Body of pancreas (tissue), 4 donors: ENCODE measurements at regions not wholly inside any gene's neighbourhood (a gene's known extent, or its start where the extent isn't known, plus 50 kb on each side); places are given as distances from the start of the nearest gene placed in this dataset.

ENCODE experiments used
- ATAC-seq: fragments of 150-250 bp; one replicate; pipeline ENCODE4 v1.9.1; 2016
- DNase-seq, 4 donors: peaks; one replicate each; pipeline ENCODE4 v3.0.0-alpha.2; 2019
- H3K27ac ChIP-seq, 4 donors: fragments of 200-600 bp; sonication (generic); 1 replicate in 3 of 4; 2 replicates in 1 of 4; pipeline versions ENCODE4 v1.5.1 to v1.6.1; 2016 to 2019; ENCODE audit warnings: mild to moderate bottlenecking in 1 of 4, mixed read lengths in 1 of 4, moderate library complexity in 1 of 4
- H3K27me3 ChIP-seq, 2 donors: fragments of 200-600 bp; sonication (generic); one replicate each; pipeline ENCODE4 v1.6.0; 2016; ENCODE audit warnings: mild to moderate bottlenecking in 1 of 2
- H3K36me3 ChIP-seq, 2 donors: fragments of 200-600 bp; sonication (generic); replicated peaks in 1 of 2; 2 replicates each; pipeline ENCODE4 v1.5.1; 2016; ENCODE audit warnings: low read depth in 2 of 2; ENCODE audit not compliant: insufficient read depth in 1 of 2
- H3K4me1 ChIP-seq: fragments of 200-600 bp; sonication (generic); one replicate; pipeline ENCODE4 v1.6.0; 2016
- H3K4me3 ChIP-seq, 2 donors: fragments of 200-600 bp; sonication (generic); 1 replicate in 1 of 2; 2 replicates in 1 of 2; pipeline ENCODE4 v1.5.1; 2016 to 2019
- H3K9me3 ChIP-seq, 3 donors: fragments of 200-600 bp; sonication (generic); 1 replicate in 2 of 3; 2 replicates in 1 of 3; pipeline ENCODE4 v1.5.1; 2016
- CTCF ChIP-seq, 7 experiments: fragments of 450-650 bp in 4 of 7; fragments of 200-600 bp in 3 of 7; sonication (generic) in 3 of 7; IDR thresholded peaks; one replicate each; pipeline ENCODE4 v1.5.1; 2016 to 2019; ENCODE audit warnings: antibody characterized with exemption in 7 of 7
- POLR2A ChIP-seq, 3 donors: fragments of 450-650 bp; IDR thresholded peaks; one replicate each; pipeline ENCODE4 v1.6.1; 2016; ENCODE audit warnings: antibody characterized with exemption in 3 of 3, mild to moderate bottlenecking in 2 of 3
- WGBS, 2 donors: methylation state at CpG; one replicate each; pipeline ENCODE4 v1.1.5; 2017; 5-methylcytosine and 5-hydroxymethylcytosine counted together
- intact Hi-C: fragments of 100-400 bp; cut with DNase I; formaldehyde crosslinking; loops from one replicate; pipeline ENCODE4 v1.15.1; 2023

DNA sequence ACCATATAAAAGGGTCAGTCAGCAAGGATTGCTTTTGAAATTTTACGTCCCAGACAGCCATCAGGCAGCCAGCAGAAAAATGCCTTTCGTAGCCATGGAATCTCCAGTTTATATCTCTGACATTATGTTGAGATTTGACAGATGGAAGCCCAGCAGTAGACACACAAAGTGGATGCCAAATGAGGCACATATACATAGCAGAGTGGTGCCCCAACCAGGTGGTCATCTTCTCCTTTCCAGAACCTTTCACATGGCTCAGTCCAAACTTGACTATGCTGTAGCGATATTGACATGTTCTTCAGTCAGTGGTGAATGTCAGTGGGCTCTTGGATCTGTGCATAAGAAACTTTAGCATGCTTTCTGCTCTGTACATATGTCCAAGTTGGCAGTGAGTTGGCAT lies 123.3 kb upstream of the GBE1 start:
- H3K36me3 ChIP-seq, result no peaks in the 10 kb centered on the region
- H3K9me3 ChIP-seq, result no peaks in the 10 kb centered on the region
- ATAC-seq (no peak), DNase-seq (no peak)
- intact Hi-C loops, result no loop called here
- H3K4me3 ChIP-seq, result no peak overlapping the region
- H3K27ac ChIP-seq, result no peak overlapping the region
- WGBS, 2 donors, result 89 to 90% methylated on average over 3 of the region's 3 CpGs
- no peak for TF ChIP-seq POLR2A (IDR thresholded peaks at IDR 0.05)
- TF ChIP-seq CTCF (IDR thresholded peaks at IDR 0.05), result no peak
- H3K27me3 ChIP-seq, result no peaks in the 10 kb centered on the region
- no peaks in the 10 kb centered on the region for H3K4me1 ChIP-seq

- no peak for ATAC-seq
- no peak for DNase-seq
- WGBS, 2 donors, result 84 to 93% methylated on average over 1 of the region's 1 CpG
- Histone ChIP-seq H3K9me3 (no peaks in the 10 kb centered on the region), H3K4me3 (no peak overlapping the region), H3K36me3 (no peaks in the 10 kb centered on the region), H3K4me1 (no peaks in the 10 kb centered on the region), H3K27me3 (no peaks in the 10 kb centered on the region), H3K27ac (no peak overlapping the region)
- TF ChIP-seq CTCF (IDR thresholded peaks at IDR 0.05), result no peak
- TF ChIP-seq POLR2A (IDR thresholded peaks at IDR 0.05), result no peak
- intact Hi-C loops, result no loop called here
Observed at GRCh38 chr3:81876826-81877225, 115.4 kb upstream of the GBE1 start.

DNA sequence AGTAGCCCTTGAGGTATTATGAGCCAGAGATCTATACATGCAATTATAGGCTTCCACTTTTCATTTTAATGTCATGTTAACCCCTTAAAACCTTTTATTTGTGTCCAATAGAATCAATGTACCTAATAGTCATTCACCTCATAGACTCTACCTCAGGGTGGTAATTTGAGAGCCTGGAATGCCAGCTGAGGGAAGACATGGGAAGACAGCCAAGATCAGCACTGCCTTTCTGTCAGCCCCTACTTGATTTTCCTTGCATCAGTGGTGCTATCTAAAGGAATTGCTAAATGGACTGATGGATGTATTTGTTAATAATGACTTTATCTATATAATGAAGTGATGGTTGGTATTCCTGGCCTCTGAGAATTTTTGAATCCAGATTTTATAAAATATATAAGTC lies 113.3 kb upstream of the GBE1 start:
- Histone ChIP-seq H3K9me3 (no peaks in the 10 kb centered on the region), H3K4me3 (no peak overlapping the region), H3K27me3 (no peaks in the 10 kb centered on the region), H3K27ac (no peak overlapping the region), H3K36me3 (no peaks in the 10 kb centered on the region), H3K4me1 (no peaks in the 10 kb centered on the region)
- no peak for TF ChIP-seq POLR2A (IDR thresholded peaks at IDR 0.05)
- no peak for TF ChIP-seq CTCF (IDR thresholded peaks at IDR 0.05)
- DNase-seq (no peak), ATAC-seq (no peak)
- intact Hi-C loops, result no loop called here

DNA sequence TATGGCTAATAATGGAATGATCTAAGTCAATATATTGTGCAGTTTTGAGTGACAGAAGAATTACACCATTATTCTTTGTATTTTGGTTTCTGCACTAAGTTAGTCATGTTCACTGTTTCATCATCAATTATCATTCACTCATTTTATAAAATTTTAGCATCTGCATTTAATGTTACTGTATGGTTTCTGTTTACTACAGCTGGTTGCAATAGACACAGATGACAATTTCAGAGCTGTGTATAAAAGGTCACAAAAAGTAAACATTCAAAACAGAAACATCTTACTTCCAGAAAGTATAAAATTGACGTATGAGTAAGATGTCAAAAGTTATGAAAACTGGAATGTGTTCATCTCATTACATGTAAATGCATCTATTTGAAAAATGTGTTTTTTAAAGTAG lies 111.1 kb upstream of the GBE1 start:
- H3K36me3 ChIP-seq, result no peaks in the 10 kb centered on the region
- H3K9me3 ChIP-seq, result no peaks in the 10 kb centered on the region
- H3K27me3 ChIP-seq, result no peaks in the 10 kb centered on the region
- ATAC-seq (no peak), DNase-seq (no peak)
- no peak overlapping the region for H3K27ac ChIP-seq
- no peak overlapping the region for H3K4me3 ChIP-seq
- WGBS, 2 donors, result 39 to 52% methylated on average over 1 of the region's 1 CpG
- intact Hi-C loops, result no loop called here
- TF ChIP-seq CTCF (IDR thresholded peaks at IDR 0.05), result no peak
- no peak for TF ChIP-seq POLR2A (IDR thresholded peaks at IDR 0.05)
- no peaks in the 10 kb centered on the region for H3K4me1 ChIP-seq

GRCh38 chr3:81871358-81872155 lies 110.1 kb upstream of the GBE1 start:
- no peak for ATAC-seq
- H3K36me3 ChIP-seq, result no peaks in the 10 kb centered on the region
- DNase-seq, result no peak
- 52% methylated on average over 3 of the region's 3 CpGs for WGBS, 2 donors
- H3K9me3 ChIP-seq, result no peaks in the 10 kb centered on the region
- no peak overlapping the region for H3K4me3 ChIP-seq
- intact Hi-C loops, result no loop called here
- TF ChIP-seq CTCF (IDR thresholded peaks at IDR 0.05) (no peak), POLR2A (IDR thresholded peaks at IDR 0.05) (no peak)
- no peaks in the 10 kb centered on the region for H3K27me3 ChIP-seq
- no peak overlapping the region for H3K27ac ChIP-seq
- no peaks in the 10 kb centered on the region for H3K4me1 ChIP-seq
